Caco-2 (cell line): ENCODE measurements at regions not wholly inside any gene's neighbourhood (a gene's known extent, or its start where the extent isn't known, plus 50 kb on each side); places are given as distances from the start of the nearest gene placed in this dataset.

Experiments
- BruUV-seq: library from RNA; stranded (reverse); fragments of 400-500 nt; replicated peaks from 2 replicates; lab custom pipeline; 2021; lab: Mats Ljungman, UMichigan
- CTCF ChIA-PET: fragments of 300-600 bp; sonication (Branson Sonifier 250); formaldehyde crosslinking; loops from one replicate; lab custom pipeline; 2022; ENCODE audit warnings: antibody characterized with exemption; lab: Charles Lee
- POLR2A ChIA-PET: fragments of 300-600 bp; sonication (Branson Sonifier 250); formaldehyde crosslinking; loops from one replicate; lab custom pipeline; 2022; ENCODE audit warnings: antibody characterized with exemption; lab: Charles Lee
- DNase-seq, 2 experiments: peaks; one replicate each; pipeline versions ENCODE4 v3.0.0 to v3.0.0-alpha.2; 2020 to 2022
- H3K27me3 ChIP-seq: replicated peaks from 2 replicates; pipeline ENCODE4 v1.6.0; 2011; ENCODE audit warnings: low read length; ENCODE audit not compliant: control insufficient read depth, insufficient read depth
- H3K36me3 ChIP-seq: 2 replicates; pipeline ENCODE4 v1.5.1; 2011; ENCODE audit warnings: low read length; ENCODE audit not compliant: control insufficient read depth, insufficient read depth
- H3K4me1 ChIP-seq: fragments of 250-450 bp; sonication (Bioruptor Pico); 2 replicates; pipeline ENCODE4 v1.5.1; 2020; ENCODE audit warnings: mild to moderate bottlenecking
- H3K4me3 ChIP-seq: 2 replicates; pipeline ENCODE4 v1.5.1; 2011; ENCODE audit warnings: low read depth, mild to moderate bottlenecking, control low read depth, low read length
- H3K9me3 ChIP-seq: fragments of 250-450 bp; sonication (Bioruptor Pico); 2 replicates; pipeline ENCODE4 v1.5.1; 2020; ENCODE audit warnings: mild to moderate bottlenecking, moderate library complexity
- H3K27ac Mint-ChIP-seq: one replicate; pipeline ENCODE4 v1.8.0; 2022; ENCODE audit warnings: mixed read lengths; ENCODE audit not compliant: unreplicated experiment
- H3K27me3 Mint-ChIP-seq: one replicate; pipeline ENCODE4 v1.8.0; 2022; ENCODE audit warnings: mixed read lengths; ENCODE audit not compliant: insufficient read depth, unreplicated experiment
- H3K36me3 Mint-ChIP-seq: one replicate; pipeline ENCODE4 v1.8.0; 2022; ENCODE audit warnings: mild to moderate bottlenecking, mixed read lengths; ENCODE audit not compliant: insufficient read depth, unreplicated experiment
- H3K4me1 Mint-ChIP-seq: one replicate; pipeline ENCODE4 v1.8.0; 2022; ENCODE audit warnings: low read depth, mixed read lengths; ENCODE audit not compliant: unreplicated experiment
- H3K4me3 Mint-ChIP-seq: one replicate; pipeline ENCODE4 v1.8.0; 2022; ENCODE audit warnings: mild to moderate bottlenecking, moderate library complexity, mixed read lengths; ENCODE audit not compliant: unreplicated experiment
- H3K9me3 Mint-ChIP-seq: one replicate; pipeline ENCODE4 v1.8.0; 2022; ENCODE audit warnings: mixed read lengths; ENCODE audit not compliant: unreplicated experiment
- intact Hi-C: fragments of 100-400 bp; cut with micrococcal nuclease; formaldehyde crosslinking; loops from one replicate; pipeline ENCODE4 v1.10.0; 2022; ENCODE audit not compliant: unreplicated experiment
- TF ChIP-seq, protein P1 (sequence below), 2 experiments: fragments of 200-600 bp in 1 of 2; IDR thresholded peaks; 1 replicate in 1 of 2; 2 replicates in 1 of 2; pipeline versions ENCODE4 v1.5.1 to v1.8.0; 2011 to 2022; ENCODE audit warnings: antibody characterized with exemption in 1 of 2, control low read depth in 1 of 2, inconsistent platforms in 1 of 2, low read depth in 1 of 2, low read length in 1 of 2, mild to moderate bottlenecking in 1 of 2, moderate library complexity in 1 of 2; ENCODE audit not compliant: insufficient read depth in 1 of 2, severe bottlenecking in 1 of 2, unreplicated experiment in 1 of 2

DNA sequence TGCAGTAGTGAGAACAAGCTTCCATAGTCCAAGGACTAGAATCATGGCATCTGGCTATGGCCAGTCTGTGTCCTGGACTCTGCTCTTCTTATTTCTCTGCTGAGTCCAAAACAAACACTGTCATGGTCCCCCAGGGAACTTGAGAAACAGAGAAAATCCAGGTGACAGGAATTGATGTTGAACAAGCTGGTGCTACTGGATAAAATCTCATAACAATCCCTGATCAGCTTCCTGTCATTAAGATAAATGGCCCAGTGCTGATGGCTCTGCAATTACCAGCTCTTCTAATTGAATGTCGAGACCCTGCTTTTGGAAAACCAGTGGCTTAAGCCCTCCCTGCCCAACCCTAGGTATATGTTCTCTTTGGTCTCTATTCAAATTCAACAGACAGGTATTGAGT is 58.8 kb upstream of the ARHGAP36 start:
- peaks cover 3% of the 10 kb centered on the region for H3K27me3 Mint-ChIP-seq
- no TSS peak for BruUV-seq
- no peaks in the 10 kb centered on the region for H3K36me3 ChIP-seq
- no peaks in the 10 kb centered on the region for H3K4me1 Mint-ChIP-seq
- H3K4me3 ChIP-seq: no peak overlapping the region
- H3K4me3 Mint-ChIP-seq: no peak overlapping the region
- H3K36me3 Mint-ChIP-seq: no peaks in the 10 kb centered on the region
- no peaks in the 10 kb centered on the region for H3K27me3 ChIP-seq
- H3K9me3 ChIP-seq: no peaks in the 10 kb centered on the region
- ChIA-PET POLR2A (no interaction called here), CTCF (no interaction called here)
- no peak for DNase-seq
- no peaks in the 10 kb centered on the region for H3K9me3 Mint-ChIP-seq
- H3K27ac Mint-ChIP-seq: no peak overlapping the region
- intact Hi-C loops: no loop called here
- TF ChIP-seq, protein P1, sequence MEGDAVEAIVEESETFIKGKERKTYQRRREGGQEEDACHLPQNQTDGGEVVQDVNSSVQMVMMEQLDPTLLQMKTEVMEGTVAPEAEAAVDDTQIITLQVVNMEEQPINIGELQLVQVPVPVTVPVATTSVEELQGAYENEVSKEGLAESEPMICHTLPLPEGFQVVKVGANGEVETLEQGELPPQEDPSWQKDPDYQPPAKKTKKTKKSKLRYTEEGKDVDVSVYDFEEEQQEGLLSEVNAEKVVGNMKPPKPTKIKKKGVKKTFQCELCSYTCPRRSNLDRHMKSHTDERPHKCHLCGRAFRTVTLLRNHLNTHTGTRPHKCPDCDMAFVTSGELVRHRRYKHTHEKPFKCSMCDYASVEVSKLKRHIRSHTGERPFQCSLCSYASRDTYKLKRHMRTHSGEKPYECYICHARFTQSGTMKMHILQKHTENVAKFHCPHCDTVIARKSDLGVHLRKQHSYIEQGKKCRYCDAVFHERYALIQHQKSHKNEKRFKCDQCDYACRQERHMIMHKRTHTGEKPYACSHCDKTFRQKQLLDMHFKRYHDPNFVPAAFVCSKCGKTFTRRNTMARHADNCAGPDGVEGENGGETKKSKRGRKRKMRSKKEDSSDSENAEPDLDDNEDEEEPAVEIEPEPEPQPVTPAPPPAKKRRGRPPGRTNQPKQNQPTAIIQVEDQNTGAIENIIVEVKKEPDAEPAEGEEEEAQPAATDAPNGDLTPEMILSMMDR (IDR thresholded peaks at IDR 0.05; ENCODE audit: insufficient read depth in 1 of 2, low read depth in 1 of 2, low read length in 1 of 2, severe bottlenecking in 1 of 2, unreplicated experiment in 1 of 2): no peak
- H3K4me1 ChIP-seq: no peaks in the 10 kb centered on the region
